Stimulated activated CD8-positive, alpha-beta memory T cell treated with anti-CD3 and anti-CD28 coated beads, Interleukin-12 subunit alpha, Interleukin-12 subunit beta, amount 100 ng/mL, for 24 hours (primary cell): ENCODE measurements at regions not wholly inside any gene's neighbourhood (a gene's known extent, or its start where the extent isn't known, plus 50 kb on each side); places are given as distances from the start of the nearest gene placed in this dataset.

Experiments used
- DNase-seq: peaks from one replicate; pipeline ENCODE4 v3.0.0-alpha.2; 2020; ENCODE audit errors: extremely low read depth

DNA sequence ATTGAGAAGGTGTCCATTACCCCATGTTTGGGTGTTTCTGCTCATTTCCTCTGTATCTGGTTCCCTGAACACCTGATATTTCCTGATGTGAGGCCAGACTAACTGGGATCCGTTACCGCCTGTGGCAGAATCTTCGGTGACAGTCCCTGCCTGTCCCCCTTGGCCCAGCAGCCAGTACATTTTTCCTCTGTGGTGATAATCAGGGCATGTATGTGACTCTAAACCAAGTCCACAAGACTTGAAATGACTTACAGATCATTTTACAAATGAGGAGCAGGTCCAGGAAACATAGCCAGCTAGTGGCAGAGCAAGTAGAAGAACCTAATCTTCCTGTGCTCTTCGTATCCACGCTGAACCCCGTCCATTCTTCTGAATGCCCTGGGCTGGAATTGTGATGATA, 143.5 kb upstream of the IPO9 start:
- DNase-seq = no peak

DNA sequence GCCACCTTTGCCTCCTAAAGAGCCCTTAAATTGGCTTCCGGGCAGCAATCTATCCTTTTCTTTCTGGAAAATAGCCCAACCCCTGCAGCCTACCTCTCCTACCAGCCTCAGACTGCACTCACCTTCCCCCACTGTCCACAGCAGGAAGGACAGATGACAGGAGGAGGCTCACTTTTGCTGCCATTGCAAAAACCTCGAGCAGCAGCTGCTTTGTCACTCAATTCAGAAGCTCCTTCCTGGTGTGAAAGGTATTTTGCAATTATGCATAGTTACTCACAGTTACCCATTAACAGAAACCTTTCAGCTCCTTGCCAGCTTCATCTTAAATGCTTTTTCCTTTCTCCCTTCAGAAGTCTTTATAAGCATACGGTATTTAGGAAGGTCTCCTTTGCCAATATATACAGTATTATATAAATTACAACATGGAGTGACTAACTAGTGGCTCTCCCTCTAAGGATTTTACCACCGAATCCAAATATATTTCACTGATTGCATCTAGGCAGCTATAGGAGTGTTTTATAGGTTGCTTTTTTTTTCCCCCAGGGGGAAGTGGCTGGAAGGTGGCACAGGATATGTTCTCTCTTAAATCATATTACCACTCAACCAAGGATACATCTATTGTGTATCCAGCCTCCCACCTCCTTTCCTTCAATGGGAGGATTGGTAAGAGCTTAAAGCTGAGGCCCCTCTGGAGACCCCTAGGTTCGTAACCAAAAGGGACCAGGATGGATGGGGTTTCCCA, 142.1 kb upstream of the IPO9 start:
- no peak for DNase-seq

DNA sequence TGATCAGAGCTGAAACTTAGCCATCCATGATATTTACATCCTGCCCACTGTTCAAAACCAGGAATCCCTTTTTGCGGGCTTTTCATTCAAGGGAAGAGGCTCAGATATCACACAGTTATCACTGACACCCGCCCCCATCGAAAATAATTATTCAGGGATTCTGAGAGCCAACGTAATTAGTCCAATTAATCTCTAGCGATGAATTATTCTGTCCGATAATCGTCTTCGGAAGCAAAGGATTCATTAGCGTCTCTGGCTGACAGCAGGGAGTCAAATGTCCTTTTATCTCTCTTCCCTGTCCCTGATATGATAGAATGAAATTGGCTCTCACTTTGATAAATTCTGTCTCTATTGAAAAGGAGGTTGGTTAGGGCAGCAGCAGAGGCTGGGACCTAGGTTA, 140.4 kb upstream of the IPO9 start:
- DNase-seq = no peak

DNA sequence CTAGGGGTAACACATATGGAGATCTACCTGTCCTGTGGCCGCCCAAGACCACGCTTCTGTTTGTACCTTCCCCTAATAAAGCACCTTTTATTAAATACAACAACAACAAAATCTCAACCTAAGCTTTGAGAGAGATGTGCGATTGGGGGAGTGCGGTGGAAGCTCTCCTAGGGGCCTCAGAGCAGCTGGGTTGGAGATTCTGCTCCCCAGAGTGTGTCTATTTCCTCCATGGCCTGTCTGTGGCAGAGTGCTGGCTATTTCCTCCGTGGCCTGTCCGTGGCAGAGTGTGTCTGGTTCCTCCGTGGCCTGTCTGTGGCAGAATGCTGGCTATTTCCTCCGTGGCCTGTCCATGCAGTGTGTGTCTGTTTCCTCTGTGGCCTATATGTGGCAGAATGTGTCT, 139.3 kb upstream of the IPO9 start:
- no peak for DNase-seq

DNA sequence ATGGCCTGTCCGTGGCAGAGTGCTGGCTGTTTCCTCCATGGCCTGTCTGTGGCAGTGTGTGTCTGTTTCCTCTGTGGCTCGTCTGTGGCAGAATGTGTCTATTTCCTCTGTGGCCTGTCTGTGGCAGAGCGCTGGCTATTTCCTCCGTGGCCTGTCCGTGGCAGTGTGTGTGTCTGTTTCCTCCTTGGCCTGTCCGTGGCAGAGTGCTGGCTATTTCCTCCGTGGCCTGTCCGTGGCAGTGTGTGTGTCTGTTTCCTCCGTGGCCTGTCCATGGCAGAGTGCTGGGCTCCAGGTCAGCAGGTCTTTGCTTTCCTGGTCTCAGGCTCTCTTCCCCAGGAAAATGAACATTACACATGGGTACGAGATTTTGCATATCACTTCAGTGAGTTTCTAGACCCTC, 138.4 kb upstream of the IPO9 start:
- no peak for DNase-seq

DNA sequence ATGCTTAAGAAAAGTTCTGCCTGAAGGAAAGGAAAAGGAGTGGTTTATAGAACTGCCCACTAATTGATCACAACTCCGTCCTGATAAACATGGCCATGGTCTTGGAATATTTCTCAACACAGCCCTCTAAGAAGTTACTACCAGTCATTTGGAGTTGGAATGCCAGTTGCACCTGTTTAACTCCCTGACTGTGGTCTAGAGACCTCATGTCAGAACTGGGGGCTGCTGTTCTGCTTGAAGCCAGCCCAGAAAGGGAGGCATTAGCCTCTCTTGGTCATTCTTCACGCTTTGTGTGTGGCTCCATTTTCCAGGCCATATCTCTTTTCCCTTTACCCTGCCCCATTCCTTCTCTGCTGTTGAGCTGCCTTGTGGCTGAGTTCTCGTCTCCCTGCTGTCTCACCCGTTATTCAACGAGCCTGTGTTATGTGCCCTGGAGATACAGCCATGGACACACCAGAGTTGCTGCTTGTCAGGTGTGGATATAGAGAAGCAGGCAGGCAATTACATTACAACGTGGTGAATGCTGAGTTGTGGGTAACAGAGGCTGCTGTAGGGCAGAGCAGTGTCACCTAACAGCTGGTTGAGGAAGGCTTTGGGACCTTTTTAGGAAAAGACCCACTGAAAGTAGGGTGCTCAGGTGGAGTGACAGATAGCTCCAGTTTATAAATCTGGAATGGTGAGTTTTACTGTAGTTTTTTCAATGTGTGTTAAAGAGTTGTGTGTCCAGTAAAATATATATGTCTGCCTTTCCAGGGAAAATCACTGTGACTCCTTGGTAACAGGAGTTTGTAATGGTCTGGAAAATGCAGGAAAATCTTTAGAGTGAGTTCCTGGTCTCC, 137.0 kb upstream of the IPO9 start:
- DNase-seq = no peak

DNA sequence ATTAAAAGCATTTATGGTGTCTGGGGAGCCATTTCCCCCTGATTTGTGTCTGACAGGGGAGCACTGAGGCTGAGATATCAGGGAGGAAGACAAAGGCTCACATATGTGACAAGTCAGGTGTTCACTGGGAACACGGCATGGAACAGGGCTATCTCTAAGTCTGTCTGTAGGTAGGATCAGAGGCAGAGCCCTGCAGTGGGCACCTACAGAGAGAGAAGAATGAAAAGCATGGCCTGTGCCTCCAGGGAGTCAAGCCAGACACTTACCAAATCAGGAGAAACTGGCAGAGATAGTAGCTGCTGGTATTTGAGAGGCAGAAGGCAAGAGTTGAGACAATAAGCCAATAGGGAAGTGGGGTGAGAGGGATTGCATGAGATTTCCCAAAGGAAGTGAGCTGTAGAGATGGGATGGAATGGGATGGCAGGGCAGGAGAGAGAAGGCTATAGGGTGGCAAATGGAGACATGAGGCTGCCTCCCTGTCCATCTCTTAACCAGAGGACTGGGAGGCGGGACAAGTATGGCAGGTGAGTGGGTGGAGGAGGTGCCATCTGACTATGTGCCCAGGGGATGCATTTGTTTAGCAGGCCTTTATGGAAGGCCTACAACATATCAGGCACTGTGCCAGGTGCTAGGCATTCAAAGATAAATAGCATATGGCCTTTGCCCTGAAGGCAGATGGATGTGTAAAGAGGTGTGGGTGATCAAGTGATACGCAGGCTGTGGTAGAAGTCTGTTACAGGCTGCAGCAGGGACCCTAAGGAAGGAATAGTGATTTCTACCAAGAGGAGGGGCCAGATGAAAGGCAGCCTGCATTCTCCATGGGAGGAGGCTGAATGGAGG, 136.2 kb upstream of the IPO9 start:
- DNase-seq = no peak

DNA sequence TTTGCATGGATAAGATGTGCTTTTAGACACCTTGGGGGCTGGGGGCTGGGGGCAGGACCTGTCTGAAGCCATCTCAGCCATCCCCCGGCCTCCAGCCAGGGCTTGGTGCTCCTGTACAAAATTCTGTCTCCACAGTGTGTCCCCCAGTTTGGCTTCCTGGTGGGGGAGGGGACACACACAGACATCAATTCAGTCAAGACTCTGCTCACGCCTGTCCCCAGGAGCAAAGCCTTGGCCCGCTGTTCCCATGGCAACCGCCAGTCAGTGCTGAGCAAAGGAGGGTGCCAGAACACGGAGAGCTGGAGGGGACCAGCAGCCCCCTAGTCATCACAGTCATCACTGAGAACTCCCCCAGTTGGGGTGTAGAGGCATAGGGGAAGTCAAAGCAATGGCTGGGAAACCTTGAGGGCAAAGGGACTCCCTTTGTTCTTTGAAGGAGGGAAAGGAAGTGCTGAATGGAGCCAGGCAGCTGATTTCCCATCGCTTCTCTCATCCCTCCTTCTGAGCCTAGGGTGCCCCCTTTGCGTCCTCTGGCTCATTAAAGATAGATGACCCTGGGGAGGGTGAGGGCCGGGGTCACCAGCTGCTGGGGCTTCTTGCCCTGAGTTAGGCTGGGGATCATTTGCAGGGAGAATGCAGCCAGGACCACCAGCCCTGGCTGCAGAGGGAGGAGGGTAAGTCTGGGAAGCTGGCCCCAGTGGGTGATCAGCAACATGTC, 134.9 kb upstream of the IPO9 start:
- no peak for DNase-seq

DNA sequence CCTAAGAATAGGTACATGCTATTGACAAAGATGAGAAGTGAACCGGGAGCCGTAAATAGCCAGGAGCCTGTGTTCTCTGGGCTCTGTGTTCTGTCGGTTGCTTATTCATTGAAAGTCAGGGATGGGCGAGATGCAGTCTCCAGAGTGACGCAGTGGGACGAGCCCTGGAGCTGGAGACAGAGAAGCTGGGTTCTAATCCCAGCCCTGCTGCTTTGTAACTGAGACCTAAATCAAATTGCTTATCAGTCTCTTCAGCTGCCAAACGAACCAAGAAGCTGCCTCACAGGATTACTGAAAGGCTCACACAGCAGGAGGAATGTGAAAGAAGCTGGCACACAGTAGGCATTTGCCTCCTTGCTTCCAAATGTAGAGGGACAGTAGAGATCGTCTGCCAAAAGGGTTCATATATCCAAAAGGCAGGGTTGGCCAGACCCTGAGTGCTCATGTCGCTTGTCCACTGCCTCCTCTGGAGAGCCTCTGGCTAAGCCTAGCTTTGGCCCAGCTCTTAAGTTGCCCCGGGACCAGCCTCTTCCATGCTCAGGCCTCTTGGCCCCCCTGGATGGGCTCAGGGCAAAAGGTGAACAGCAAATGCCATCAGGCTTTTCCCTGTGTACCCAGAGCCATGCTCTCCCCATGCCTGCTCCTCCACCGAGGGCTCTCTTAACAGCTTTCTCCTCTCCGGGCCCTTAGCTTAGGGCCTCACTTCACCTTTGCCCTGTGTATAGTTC, 134.2 kb upstream of the IPO9 start:
- no peak for DNase-seq

DNA sequence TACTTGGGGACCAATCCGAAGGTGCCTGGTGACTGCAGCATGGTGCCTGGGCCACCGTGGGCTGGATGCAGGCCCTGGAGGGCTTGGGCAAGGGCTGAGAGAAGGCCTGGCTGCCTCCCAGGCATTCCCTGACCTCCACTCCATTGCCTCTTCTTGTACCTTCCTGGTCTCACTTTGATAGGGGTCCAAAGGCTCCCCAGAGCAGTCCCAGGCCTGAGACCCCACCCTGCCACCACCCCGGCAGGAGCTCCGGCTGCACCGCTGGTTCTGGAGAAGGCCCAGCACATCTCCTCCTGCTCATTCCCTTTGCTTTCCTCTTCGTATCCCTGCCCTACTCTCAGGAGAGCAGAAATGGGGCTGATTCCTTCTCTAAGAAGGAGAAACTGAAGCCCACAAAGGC, 133.3 kb upstream of the IPO9 start:
- no peak for DNase-seq

DNA sequence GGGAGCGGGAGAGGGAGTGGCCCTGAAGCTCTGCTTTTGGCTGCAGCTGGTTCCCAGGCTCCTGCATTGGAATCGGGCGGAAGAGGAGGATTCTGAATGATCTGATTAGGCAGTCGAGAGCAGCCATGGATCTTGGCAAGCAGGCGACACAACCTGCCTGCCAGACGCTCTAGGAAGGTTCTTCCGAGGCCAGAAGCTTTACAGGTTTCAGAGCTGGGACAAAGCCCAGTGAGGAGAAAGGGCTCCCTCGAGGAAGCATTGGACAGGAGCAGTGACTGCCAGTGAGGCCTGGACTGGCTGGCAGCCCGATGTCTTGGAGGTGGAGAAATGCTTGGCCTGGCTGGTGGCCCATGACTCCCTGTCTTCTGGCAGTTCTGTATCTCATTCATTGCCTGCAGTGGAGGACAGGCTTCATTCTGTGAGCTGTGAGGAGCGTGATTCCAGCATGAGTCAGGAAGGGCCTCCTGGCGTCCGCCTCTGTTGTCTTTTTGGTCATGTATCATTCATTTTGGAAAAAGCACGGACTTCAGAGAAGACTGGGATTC, 132.7 kb upstream of the IPO9 start:
- no peak for DNase-seq

DNA sequence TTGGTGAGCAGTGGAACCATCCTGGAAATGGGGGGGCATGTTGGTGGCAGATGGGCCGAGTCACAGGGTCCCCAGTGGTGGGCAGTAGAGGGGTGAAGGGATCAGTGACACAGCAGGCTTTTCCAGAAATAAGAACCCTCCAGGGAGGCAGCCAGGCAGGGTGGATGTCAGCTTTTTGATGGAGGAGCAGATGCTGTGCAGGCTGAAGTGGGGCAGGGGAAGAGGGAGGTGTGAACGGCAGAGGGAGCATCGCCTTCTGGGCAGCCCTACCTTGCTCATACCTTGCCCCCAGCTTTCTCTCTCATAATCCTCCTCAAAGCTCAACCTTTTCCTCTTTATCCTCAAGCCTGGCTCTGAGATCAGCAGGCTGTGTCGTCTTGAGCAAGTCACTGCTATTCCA, 131.8 kb upstream of the IPO9 start:
- DNase-seq = no peak

DNA sequence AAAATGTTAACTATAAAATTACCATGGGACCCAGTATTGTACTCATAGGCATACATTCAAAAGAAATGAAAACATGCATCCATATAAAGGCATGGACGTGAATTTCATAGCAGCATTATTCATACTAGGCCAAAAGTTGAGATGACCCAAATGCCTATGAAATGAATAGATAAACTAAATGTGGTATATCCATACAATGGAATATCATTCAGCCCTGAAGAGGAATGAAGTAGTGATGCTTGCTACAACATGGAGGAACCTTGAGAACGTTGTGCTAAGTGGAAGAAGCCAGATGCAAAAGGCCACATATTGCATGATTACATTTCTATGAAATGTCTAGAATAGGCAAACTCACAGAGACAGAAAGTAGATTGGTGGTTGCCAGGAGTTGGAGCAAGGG, 127.1 kb upstream of the IPO9 start:
- no peak for DNase-seq

DNA sequence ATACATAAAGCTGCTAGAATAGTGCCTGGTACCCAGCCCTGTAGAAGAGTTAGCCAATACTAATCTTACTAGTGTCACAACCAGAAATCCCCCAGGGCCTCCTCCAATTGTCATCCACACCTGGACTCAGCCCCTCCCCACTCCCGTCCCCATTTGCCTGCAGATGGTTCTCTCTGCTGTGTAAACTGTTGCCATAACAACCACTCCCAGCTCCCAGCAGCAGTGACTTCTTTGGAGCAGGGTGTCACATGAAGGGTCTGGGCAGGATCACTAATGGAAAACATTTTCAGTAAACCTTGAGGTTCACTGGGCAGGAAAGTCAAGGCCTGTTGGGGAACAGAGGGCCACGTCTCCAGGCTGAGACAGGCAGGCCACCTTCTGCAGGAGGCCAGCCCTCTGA, 126.0 kb upstream of the IPO9 start:
- no peak for DNase-seq

DNA sequence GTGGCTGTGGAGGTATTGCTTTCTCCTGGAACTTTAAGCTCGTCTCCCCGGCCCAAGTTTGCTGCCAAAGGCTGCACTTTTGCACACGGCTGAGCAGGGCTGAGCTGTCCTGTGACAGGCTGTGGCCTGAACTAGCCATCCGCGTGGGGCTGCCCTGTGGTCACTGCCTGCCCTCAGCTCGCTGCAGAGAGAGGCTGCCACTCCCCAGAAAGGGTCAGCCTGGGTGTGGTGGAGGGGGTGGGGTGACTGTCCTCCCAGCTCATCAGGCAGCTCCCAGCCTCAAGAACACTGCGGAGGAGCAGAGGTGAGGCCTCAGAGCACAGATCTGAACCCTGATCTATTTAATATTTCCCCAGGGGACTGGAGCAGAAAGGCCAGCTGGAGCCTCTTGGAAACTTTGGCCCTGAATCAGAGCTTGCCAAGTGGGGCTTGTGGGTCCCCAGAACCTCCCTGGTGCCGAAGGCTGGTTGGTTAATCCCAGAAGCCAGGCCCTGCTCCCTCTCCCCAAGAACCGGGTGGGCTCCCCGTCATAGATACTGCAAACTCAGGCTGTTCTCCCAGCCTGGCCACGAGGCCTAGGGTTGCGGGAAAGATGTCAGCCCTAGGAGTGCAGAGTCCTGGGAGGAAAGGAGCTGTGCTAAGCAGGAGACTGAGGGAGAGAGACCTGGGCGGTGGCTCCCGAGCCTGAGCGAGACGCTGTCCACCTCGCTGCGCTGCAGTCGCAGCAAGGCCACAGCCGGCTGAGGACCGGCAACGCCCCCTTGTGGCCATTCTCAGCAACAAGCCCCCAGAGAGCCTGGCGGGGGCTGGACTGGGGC, 125.1 kb upstream of the IPO9 start:
- peak; percentile 34 for DNase-seq

DNA sequence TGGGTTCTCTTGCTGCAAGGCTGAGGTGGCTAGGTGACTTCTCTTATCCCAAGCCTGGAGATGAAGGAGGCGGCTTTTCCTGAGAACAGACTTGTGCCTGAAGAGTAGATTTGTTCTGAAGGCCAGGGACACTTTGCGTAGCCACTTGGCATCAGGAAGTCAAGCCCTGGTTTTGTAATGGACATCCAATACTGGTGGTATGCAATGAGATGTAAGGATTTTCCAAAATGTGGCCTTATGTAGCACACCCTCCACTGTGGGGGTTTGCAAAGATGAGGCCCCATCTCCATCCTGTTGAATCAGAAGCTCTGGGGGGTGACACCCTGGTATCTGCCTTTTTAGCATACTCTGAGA, 124.5 kb upstream of the IPO9 start:
- DNase-seq = no peak

DNA sequence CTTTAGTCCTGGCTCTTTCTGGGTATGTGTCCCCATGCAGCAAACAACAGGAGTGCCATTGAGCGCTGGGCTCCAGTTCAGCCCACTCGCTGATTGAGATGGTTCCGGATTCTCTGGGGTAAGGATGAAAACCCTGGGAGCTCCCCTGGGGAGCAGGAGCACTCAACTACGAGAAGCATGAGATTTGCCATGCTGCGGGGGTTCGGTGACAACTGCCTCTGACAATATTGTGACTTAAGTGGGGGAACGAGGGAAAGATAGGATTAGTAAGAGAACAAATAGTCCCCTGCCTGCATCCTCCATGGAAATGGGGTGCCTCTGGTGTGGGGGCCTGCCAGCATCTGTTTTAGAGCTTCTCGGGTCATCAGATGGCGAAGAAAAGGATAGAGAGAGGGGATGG, 123.6 kb upstream of the IPO9 start:
- DNase-seq = no peak

DNA sequence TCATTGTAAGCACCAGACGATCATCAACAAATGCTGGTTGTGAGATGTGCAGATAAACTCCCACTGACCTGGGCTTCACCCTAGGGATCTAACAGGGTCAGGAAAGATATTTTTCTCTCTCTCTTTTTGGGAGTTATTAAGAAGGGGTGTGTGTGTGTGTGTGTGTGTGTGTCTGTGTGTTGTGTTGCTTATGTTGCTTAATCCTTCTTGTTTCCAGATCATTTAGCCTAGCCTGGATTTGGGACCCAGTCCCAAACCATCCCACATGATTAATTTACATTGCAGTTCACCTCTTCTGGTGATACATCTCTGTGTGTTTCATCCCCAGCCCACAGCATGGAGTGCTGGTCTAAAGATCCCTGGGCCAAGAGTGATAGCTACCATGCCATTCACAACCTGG, 122.8 kb upstream of the IPO9 start:
- no peak for DNase-seq

DNA sequence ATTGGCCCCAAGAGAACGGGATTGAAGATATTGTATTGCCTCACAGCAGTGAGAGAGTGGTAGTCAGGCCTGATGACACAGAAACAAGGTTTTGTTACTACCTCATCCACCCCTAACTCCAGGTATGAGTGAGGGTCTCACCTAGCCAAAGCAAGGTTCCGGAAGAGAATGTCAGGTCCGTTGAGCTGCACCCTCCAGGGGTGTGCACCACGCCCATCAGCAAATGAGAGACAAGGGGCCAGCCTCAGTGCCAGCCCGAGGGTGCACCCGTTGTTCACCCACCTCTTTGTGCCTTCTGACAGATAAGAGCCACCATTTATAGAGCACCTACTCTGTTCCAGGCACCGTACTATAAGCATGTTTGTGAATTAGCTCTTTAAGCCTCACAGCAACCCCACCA, 121.9 kb upstream of the IPO9 start:
- DNase-seq = no peak

DNA sequence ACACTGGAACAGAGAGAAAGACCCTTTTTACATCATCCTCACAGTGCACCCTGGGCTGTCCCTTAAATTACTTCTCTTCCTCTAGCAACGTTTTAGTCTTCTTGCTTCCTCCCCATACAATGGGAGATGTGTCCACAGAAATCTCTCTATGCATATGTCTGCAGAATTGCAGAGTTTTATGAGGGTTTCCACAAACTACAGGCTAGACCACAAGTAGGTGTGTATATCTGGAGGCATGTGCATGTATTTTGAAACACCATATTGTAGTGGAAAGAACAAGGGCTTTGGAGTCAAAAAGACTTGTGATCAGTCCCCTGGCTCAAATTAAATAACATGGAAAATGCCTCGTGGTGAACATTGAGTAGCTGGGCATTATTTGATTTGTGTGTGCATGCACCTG, 121.3 kb upstream of the IPO9 start:
- DNase-seq = no peak
